Neural progenitor cell (in vitro differentiated cells): ENCODE measurements at regions not wholly inside any gene's neighbourhood (a gene's known extent, or its start where the extent isn't known, plus 50 kb on each side); places are given as distances from the start of the nearest gene placed in this dataset.

Experiments
- CTCF ChIP-seq: fragments of 200-600 bp; sonication (generic); IDR thresholded peaks from 2 replicates; pipeline ENCODE4 v1.5.1; 2017; ENCODE audit warnings: antibody characterized with exemption, mild to moderate bottlenecking
- EZH2 ChIP-seq: fragments of 200-600 bp; sonication (generic); IDR thresholded peaks from 2 replicates; pipeline ENCODE4 v1.6.1; 2017; ENCODE audit warnings: antibody characterized with exemption, mild to moderate bottlenecking, moderate library complexity

- TF ChIP-seq CTCF (no peak), EZH2 (no peak)
Observed at GRCh38 chr14:85112762-85113161, 417.2 kb upstream of the FLRT2 start.
